HEK293 (cell line): ENCODE measurements at regions not wholly inside any gene's neighbourhood (a gene's known extent, or its start where the extent isn't known, plus 50 kb on each side); places are given as distances from the start of the nearest gene placed in this dataset.
A peak's percentile ranks its signal among the peaks of the same experiment; 100 is the strongest.

ENCODE experiments used
- CTCF ChIA-PET: fragments of 350-600 bp; formaldehyde crosslinking; extraction: SDS; loops from one replicate; lab custom pipeline; 2021; ENCODE audit warnings: antibody characterized with exemption; lab: Yijun Ruan, JAX
- POLR2A ChIA-PET: fragments of 300-600 bp; formaldehyde crosslinking; extraction: SDS; loops from one replicate; lab custom pipeline; 2020; ENCODE audit warnings: antibody characterized with exemption, inconsistent platforms; lab: Yijun Ruan, JAX
- H3K27ac ChIP-seq: fragments of 200-500 bp; sonication (Bioruptor generic); 2 replicates; pipeline ENCODE4 v1.5.1; 2014; ENCODE audit warnings: low read depth, low read length, control low read depth, inconsistent platforms; ENCODE audit errors: extremely low read depth
- H3K36me3 ChIP-seq, 2 experiments: fragments of 200-500 bp in 1 of 2; sonication (Bioruptor generic) in 1 of 2; 1 replicate in 1 of 2; 2 replicates in 1 of 2; pipeline ENCODE4 v1.5.1; 2014 to 2017; ENCODE audit warnings: inconsistent platforms in 2 of 2, low read length in 2 of 2; ENCODE audit not compliant: control insufficient read depth in 2 of 2, insufficient read depth in 1 of 2
- H3K4me1 ChIP-seq: fragments of 200-500 bp; sonication (Bioruptor generic); 2 replicates; pipeline ENCODE4 v1.5.1; 2014; ENCODE audit warnings: mild to moderate bottlenecking, low read length, inconsistent platforms; ENCODE audit not compliant: control insufficient read depth, insufficient read depth
- H3K4me3 ChIP-seq: 2 replicates; pipeline ENCODE4 v1.5.1; 2011; ENCODE audit warnings: low read depth, mild to moderate bottlenecking, control low read depth, low read length, moderate library complexity
- H3K9me3 ChIP-seq: fragments of 200-500 bp; sonication (Bioruptor generic); 2 replicates; pipeline ENCODE4 v1.5.1; 2014; ENCODE audit warnings: low read depth, low read length, inconsistent platforms; ENCODE audit not compliant: control insufficient read depth, insufficient read depth
- KLF7 ChIP-seq: fragments of 450-650 bp; formaldehyde crosslinking; IDR thresholded peaks from 2 replicates; pipeline ENCODE4 v1.5.1; 2016; ENCODE audit warnings: missing biosample characterization, missing genetic modification characterization, borderline replicate concordance
- YY1 ChIP-seq: fragments of 450-650 bp; formaldehyde crosslinking; IDR thresholded peaks from 2 replicates; pipeline ENCODE4 v1.5.1; 2018; ENCODE audit warnings: missing biosample characterization, missing genetic modification characterization
- YY2 ChIP-seq: fragments of 450-650 bp; formaldehyde crosslinking; IDR thresholded peaks from 2 replicates; pipeline ENCODE4 v1.5.1; 2016; ENCODE audit warnings: missing biosample characterization, missing genetic modification characterization
- ZBTB21 ChIP-seq: fragments of 450-650 bp; formaldehyde crosslinking; IDR thresholded peaks from 2 replicates; pipeline ENCODE4 v1.5.1; 2017; ENCODE audit warnings: missing biosample characterization, missing genetic modification characterization
- ZBTB8A ChIP-seq: fragments of 450-650 bp; formaldehyde crosslinking; IDR thresholded peaks from 2 replicates; pipeline ENCODE4 v1.5.1; 2016; ENCODE audit warnings: missing biosample characterization, missing genetic modification characterization
- ZFP3 ChIP-seq: fragments of 450-650 bp; formaldehyde crosslinking; IDR thresholded peaks from 2 replicates; pipeline ENCODE4 v1.5.1; 2016; ENCODE audit warnings: low read depth, missing biosample characterization, missing genetic modification characterization
- ZNF10 ChIP-seq: fragments of 450-650 bp; formaldehyde crosslinking; IDR thresholded peaks from 2 replicates; pipeline ENCODE4 v1.5.1; 2017; ENCODE audit warnings: missing biosample characterization, missing genetic modification characterization
- ZNF133 ChIP-seq: fragments of 450-650 bp; formaldehyde crosslinking; IDR thresholded peaks from 2 replicates; pipeline ENCODE4 v1.5.1; 2016; ENCODE audit warnings: missing biosample characterization, missing genetic modification characterization
- ZNF140 ChIP-seq: fragments of 450-650 bp; formaldehyde crosslinking; IDR thresholded peaks from 2 replicates; pipeline ENCODE4 v1.5.1; 2016; ENCODE audit warnings: missing biosample characterization, missing genetic modification characterization
- ZNF169 ChIP-seq: fragments of 450-650 bp; formaldehyde crosslinking; IDR thresholded peaks from 2 replicates; pipeline ENCODE4 v1.5.1; 2016; ENCODE audit warnings: missing biosample characterization, missing genetic modification characterization
- ZNF302 ChIP-seq: fragments of 450-650 bp; formaldehyde crosslinking; IDR thresholded peaks from 2 replicates; pipeline ENCODE4 v1.5.1; 2016; ENCODE audit warnings: missing biosample characterization, missing genetic modification characterization, low read depth
- ZNF311 ChIP-seq: fragments of 450-650 bp; formaldehyde crosslinking; IDR thresholded peaks from 2 replicates; pipeline ENCODE4 v1.5.1; 2017; ENCODE audit warnings: missing biosample characterization, missing genetic modification characterization, borderline replicate concordance
- ZNF473 ChIP-seq: fragments of 450-650 bp; formaldehyde crosslinking; IDR thresholded peaks from 2 replicates; pipeline ENCODE4 v1.5.1; 2017; ENCODE audit warnings: missing biosample characterization, missing genetic modification characterization
- ZNF48 ChIP-seq: fragments of 450-650 bp; formaldehyde crosslinking; IDR thresholded peaks from 2 replicates; pipeline ENCODE4 v1.5.1; 2016; ENCODE audit warnings: missing biosample characterization, missing genetic modification characterization
- ZNF596 ChIP-seq: fragments of 450-650 bp; IDR thresholded peaks from 2 replicates; pipeline ENCODE4 v1.5.0; 2018; ENCODE audit warnings: missing biosample characterization, mild to moderate bottlenecking, missing genetic modification characterization, moderate library complexity
- ZNF654 ChIP-seq: fragments of 450-650 bp; formaldehyde crosslinking; IDR thresholded peaks from 2 replicates; pipeline ENCODE4 v1.5.1; 2016; ENCODE audit warnings: low read depth, missing biosample characterization, missing genetic modification characterization
- ZSCAN23 ChIP-seq: fragments of 450-650 bp; formaldehyde crosslinking; IDR thresholded peaks from 2 replicates; pipeline ENCODE4 v1.5.1; 2016; ENCODE audit warnings: missing biosample characterization, missing genetic modification characterization
- TF ChIP-seq, protein P1 (sequence below): fragments of 450-650 bp; formaldehyde crosslinking; IDR thresholded peaks from 2 replicates; pipeline ENCODE4 v1.5.1; 2017; ENCODE audit warnings: missing biosample characterization, missing genetic modification characterization
- TF ChIP-seq, protein P2 (sequence below): fragments of 450-650 bp; formaldehyde crosslinking; conservative IDR thresholded peaks from 2 replicates; pipeline ENCODE4 v1.5.1; 2016; ENCODE audit warnings: low read depth, missing biosample characterization, missing genetic modification characterization
- TF ChIP-seq, protein P3 (sequence below): IDR thresholded peaks from 2 replicates; pipeline ENCODE4 v1.6.1; 2011; ENCODE audit warnings: mild to moderate bottlenecking, low read depth, low read length, borderline replicate concordance

DNA sequence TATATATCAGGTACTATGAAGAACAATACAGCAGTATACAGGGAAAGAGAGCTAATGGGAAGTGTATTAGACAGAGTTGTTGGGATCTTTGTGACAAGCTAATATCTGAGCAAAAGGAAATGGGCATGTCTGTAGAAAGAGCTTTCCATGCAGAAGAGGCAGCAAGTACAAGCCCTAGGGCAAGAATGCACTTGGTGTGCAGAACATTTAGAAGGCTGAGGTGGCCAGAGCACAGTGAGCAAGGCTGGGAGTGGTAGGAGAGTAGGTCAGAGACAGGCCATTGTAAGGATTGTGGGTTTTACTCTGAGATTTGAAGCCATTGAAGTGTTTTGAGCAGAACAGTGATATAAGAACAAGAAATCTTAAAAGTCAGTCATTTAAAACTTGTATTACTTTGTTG, 353.9 kb upstream of the TGFBR2 start:
- TF ChIP-seq YY2 (tag by site-specific recombination) = no peak
- no peak for TF ChIP-seq ZSCAN23 (tag by site-specific recombination)
- no peak for TF ChIP-seq ZNF10 (tag by site-specific recombination)
- TF ChIP-seq ZNF169 (tag by site-specific recombination) = no peak
- TF ChIP-seq ZNF140 (tag by site-specific recombination) = no peak
- TF ChIP-seq ZNF654 (tag by site-specific recombination) = no peak
- TF ChIP-seq ZNF311 (tag by site-specific recombination) = no peak
- no peak for TF ChIP-seq ZBTB21 (tag by site-specific recombination)
- TF ChIP-seq KLF7 (tag by site-specific recombination) = no peak
- TF ChIP-seq ZNF48 = no peak
- TF ChIP-seq YY1 (tag by site-specific recombination) = no peak
- no peak for TF ChIP-seq ZNF596 (tag by site-specific recombination)
- TF ChIP-seq ZNF473 (tag by site-specific recombination) = no peak
- TF ChIP-seq ZBTB8A (tag by site-specific recombination) = no peak
- TF ChIP-seq, protein P1, sequence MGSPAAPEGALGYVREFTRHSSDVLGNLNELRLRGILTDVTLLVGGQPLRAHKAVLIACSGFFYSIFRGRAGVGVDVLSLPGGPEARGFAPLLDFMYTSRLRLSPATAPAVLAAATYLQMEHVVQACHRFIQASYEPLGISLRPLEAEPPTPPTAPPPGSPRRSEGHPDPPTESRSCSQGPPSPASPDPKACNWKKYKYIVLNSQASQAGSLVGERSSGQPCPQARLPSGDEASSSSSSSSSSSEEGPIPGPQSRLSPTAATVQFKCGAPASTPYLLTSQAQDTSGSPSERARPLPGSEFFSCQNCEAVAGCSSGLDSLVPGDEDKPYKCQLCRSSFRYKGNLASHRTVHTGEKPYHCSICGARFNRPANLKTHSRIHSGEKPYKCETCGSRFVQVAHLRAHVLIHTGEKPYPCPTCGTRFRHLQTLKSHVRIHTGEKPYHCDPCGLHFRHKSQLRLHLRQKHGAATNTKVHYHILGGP (tag by site-specific recombination) = no peak
- TF ChIP-seq, protein P2, sequence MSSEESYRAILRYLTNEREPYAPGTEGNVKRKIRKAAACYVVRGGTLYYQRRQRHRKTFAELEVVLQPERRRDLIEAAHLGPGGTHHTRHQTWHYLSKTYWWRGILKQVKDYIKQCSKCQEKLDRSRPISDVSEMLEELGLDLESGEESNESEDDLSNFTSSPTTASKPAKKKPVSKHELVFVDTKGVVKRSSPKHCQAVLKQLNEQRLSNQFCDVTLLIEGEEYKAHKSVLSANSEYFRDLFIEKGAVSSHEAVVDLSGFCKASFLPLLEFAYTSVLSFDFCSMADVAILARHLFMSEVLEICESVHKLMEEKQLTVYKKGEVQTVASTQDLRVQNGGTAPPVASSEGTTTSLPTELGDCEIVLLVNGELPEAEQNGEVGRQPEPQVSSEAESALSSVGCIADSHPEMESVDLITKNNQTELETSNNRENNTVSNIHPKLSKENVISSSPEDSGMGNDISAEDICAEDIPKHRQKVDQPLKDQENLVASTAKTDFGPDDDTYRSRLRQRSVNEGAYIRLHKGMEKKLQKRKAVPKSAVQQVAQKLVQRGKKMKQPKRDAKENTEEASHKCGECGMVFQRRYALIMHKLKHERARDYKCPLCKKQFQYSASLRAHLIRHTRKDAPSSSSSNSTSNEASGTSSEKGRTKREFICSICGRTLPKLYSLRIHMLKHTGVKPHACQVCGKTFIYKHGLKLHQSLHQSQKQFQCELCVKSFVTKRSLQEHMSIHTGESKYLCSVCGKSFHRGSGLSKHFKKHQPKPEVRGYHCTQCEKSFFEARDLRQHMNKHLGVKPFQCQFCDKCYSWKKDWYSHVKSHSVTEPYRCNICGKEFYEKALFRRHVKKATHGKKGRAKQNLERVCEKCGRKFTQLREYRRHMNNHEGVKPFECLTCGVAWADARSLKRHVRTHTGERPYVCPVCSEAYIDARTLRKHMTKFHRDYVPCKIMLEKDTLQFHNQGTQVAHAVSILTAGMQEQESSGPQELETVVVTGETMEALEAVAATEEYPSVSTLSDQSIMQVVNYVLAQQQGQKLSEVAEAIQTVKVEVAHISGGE (tag by site-specific recombination) = no peak
- H3K4me1 ChIP-seq = no peaks in the 10 kb centered on the region
- H3K36me3 ChIP-seq = no peaks in the 10 kb centered on the region
- CTCF ChIA-PET = no interaction called here
- no peak overlapping the region for H3K27ac ChIP-seq
- no peak overlapping the region for H3K4me3 ChIP-seq
- POLR2A ChIA-PET = no interaction called here
- H3K9me3 ChIP-seq = no peaks in the 10 kb centered on the region

DNA sequence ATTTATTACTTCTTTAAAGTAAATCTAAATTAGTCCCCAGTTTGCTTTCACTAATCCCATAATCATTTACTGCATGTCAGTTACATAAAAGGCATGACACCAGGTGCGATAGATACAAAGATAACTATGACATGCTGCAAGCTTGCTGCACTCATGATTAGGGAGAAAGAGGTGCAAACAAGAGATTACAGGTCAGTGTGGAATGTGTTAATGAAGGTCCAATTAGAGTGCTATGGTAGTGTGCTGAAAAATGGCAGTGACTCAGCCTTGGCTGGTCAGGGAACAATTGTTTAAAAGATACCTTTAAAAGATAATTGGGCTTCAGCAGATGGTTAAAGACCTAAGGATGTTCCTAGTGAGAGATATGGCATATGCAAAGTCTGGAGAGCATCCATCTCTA, 352.6 kb upstream of the TGFBR2 start:
- H3K9me3 ChIP-seq = no peaks in the 10 kb centered on the region
- no peak overlapping the region for H3K27ac ChIP-seq
- CTCF ChIA-PET = no interaction called here
- no peaks in the 10 kb centered on the region for H3K4me1 ChIP-seq
- no peak overlapping the region for H3K4me3 ChIP-seq
- no peaks in the 10 kb centered on the region for H3K36me3 ChIP-seq
- TF ChIP-seq ZNF302 (tag by site-specific recombination) (no peak), ZNF133 (tag by site-specific recombination) (peak; percentile 72)
- TF ChIP-seq, all 188 proteins: peak for 1
- POLR2A ChIA-PET = no interaction called here

- no peak overlapping the region for H3K27ac ChIP-seq
- no peak for TF ChIP-seq ZFP3
- TF ChIP-seq, protein P3, sequence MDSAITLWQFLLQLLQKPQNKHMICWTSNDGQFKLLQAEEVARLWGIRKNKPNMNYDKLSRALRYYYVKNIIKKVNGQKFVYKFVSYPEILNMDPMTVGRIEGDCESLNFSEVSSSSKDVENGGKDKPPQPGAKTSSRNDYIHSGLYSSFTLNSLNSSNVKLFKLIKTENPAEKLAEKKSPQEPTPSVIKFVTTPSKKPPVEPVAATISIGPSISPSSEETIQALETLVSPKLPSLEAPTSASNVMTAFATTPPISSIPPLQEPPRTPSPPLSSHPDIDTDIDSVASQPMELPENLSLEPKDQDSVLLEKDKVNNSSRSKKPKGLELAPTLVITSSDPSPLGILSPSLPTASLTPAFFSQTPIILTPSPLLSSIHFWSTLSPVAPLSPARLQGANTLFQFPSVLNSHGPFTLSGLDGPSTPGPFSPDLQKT = no peak
- no peaks in the 10 kb centered on the region for H3K36me3 ChIP-seq
- no peaks in the 10 kb centered on the region for H3K9me3 ChIP-seq
- H3K4me1 ChIP-seq = no peaks in the 10 kb centered on the region
- CTCF ChIA-PET = interaction anchor here (1.0 kb wide), 1 partner anchor 63 kb away, joined by 3 read pairs; no protein-coding TSS in a partner anchor
- H3K4me3 ChIP-seq = no peak overlapping the region
- POLR2A ChIA-PET = no interaction called here
These were observed 349.9 kb upstream of the TGFBR2 start for GRCh38 chr3:30256474-30256873.
